Cardiac muscle cell (in vitro differentiated cells and primary cell): ENCODE measurements at regions not wholly inside any gene's neighbourhood (a gene's known extent, or its start where the extent isn't known, plus 50 kb on each side); places are given as distances from the start of the nearest gene placed in this dataset.
"Not testable (repeated sequence)": the region's sequence is repeated elsewhere in the genome, so short reads cannot be mapped to it uniquely, and the experiment has no call there.

ENCODE experiments used
- DNase-seq, 2 donors: peaks; one replicate each; pipeline versions ENCODE4 v3.0.0 to v3.0.0-alpha.2; 2010 to 2017; ENCODE audit warnings: low read depth in 1 of 2, low spot score in 1 of 2
- H3K27ac ChIP-seq: fragments of 200-600 bp; sonication (generic); 2 replicates; pipeline ENCODE4 v1.5.1; 2016
- H3K27me3 ChIP-seq: fragments of 200-600 bp; sonication (generic); 2 replicates; pipeline ENCODE4 v1.6.0; 2016; ENCODE audit warnings: control low read depth
- H3K36me3 ChIP-seq: fragments of 200-600 bp; sonication (generic); 2 replicates; pipeline ENCODE4 v1.5.1; 2016; ENCODE audit warnings: control low read depth
- H3K4me1 ChIP-seq: fragments of 200-600 bp; sonication (generic); 2 replicates; pipeline ENCODE4 v1.8.1; 2017; ENCODE audit warnings: low read depth, mild to moderate bottlenecking, mixed run types
- H3K4me3 ChIP-seq: fragments of 200-600 bp; sonication (generic); 2 replicates; pipeline ENCODE4 v1.5.1; 2016; ENCODE audit warnings: mild to moderate bottlenecking
- H3K9me3 ChIP-seq: fragments of 200-600 bp; sonication (generic); 2 replicates; pipeline ENCODE4 v1.5.1; 2017; ENCODE audit warnings: low read depth, mild to moderate bottlenecking, control low read depth
- CTCF ChIP-seq: IDR thresholded peaks from 2 replicates; pipeline ENCODE4 v1.5.1; 2012; ENCODE audit warnings: low read depth, mild to moderate bottlenecking, low read length

GRCh38 chr6:111943266-111943665 lies 70.0 kb upstream of the FYN start:
- TF ChIP-seq CTCF = no peak
- no peaks in the 10 kb centered on the region for H3K4me1 ChIP-seq
- no peaks in the 10 kb centered on the region for H3K27me3 ChIP-seq
- H3K4me3 ChIP-seq = no peak overlapping the region
- DNase-seq = no peak
- no peaks in the 10 kb centered on the region for H3K36me3 ChIP-seq
- H3K9me3 ChIP-seq = no peaks in the 10 kb centered on the region
- H3K27ac ChIP-seq = no peak overlapping the region

GRCh38 chr6:111943726-111944125 lies 70.5 kb upstream of the FYN start:
- Histone ChIP-seq H3K27me3 (no peaks in the 10 kb centered on the region), H3K4me3 (no peak overlapping the region), H3K36me3 (no peaks in the 10 kb centered on the region), H3K9me3 (no peaks in the 10 kb centered on the region), H3K27ac (no peak overlapping the region), H3K4me1 (no peaks in the 10 kb centered on the region)
- no peak for DNase-seq
- no peak for TF ChIP-seq CTCF

- peaks cover 3% of the 10 kb centered on the region for H3K27me3 ChIP-seq
- H3K36me3 ChIP-seq = no peaks in the 10 kb centered on the region
- no peaks in the 10 kb centered on the region for H3K9me3 ChIP-seq
- no peak overlapping the region for H3K4me3 ChIP-seq
- H3K27ac ChIP-seq = no peak overlapping the region
- no peaks in the 10 kb centered on the region for H3K4me1 ChIP-seq
- peak in 1 of 2 donors; percentile 67 for DNase-seq
- no peak for TF ChIP-seq CTCF
Observed at GRCh38 chr6:111944541-111944940, 71.3 kb upstream of the FYN start.

GRCh38 chr6:111949546-111949945 lies 76.3 kb upstream of the FYN start:
- H3K36me3 ChIP-seq = no peaks in the 10 kb centered on the region
- TF ChIP-seq CTCF = no peak
- no peaks in the 10 kb centered on the region for H3K9me3 ChIP-seq
- no peak for DNase-seq
- no peak overlapping the region for H3K27ac ChIP-seq
- no peak overlapping the region for H3K4me3 ChIP-seq
- no peaks in the 10 kb centered on the region for H3K4me1 ChIP-seq
- peaks cover 15% of the 10 kb centered on the region for H3K27me3 ChIP-seq

GRCh38 chr6:111949984-111950383 lies 76.7 kb upstream of the FYN start:
- not testable (repeated sequence) for H3K4me3 ChIP-seq, H3K27ac ChIP-seq, DNase-seq, H3K36me3 ChIP-seq, H3K4me1 ChIP-seq, H3K9me3 ChIP-seq
- H3K27me3 ChIP-seq = peaks cover 15% of the 10 kb centered on the region

GRCh38 chr6:111950661-111951496 lies 77.6 kb upstream of the FYN start:
- Histone ChIP-seq H3K4me1 (no peaks in the 10 kb centered on the region), H3K27ac (no peak overlapping the region)
- no peak for TF ChIP-seq CTCF

More at GRCh38 chr6:111950661-111951496, 77.6 kb upstream of the FYN start:
- Histone ChIP-seq H3K9me3 (no peaks in the 10 kb centered on the region), H3K36me3 (no peaks in the 10 kb centered on the region), H3K4me3 (no peak overlapping the region), H3K27me3 (peaks cover 15% of the 10 kb centered on the region)
- DNase-seq = peak in 1 of 2 donors; percentile 43
